ENCODE measurements at regions not wholly inside any gene's neighbourhood (a gene's known extent, or its start where the extent isn't known, plus 50 kb on each side); places are given as distances from the start of the nearest gene placed in this dataset.
A peak's percentile ranks its signal among the peaks of the same experiment; 100 is the strongest.

GRCh38 chr17:65283704-65284103 is 146.5 kb downstream of the RGS9 start:
- no peak overlapping the region for H3K4me3 ChIP-seq (ENCODE audit: low read length)
- no peak for DNase-seq (ENCODE audit: low read depth)
- TF ChIP-seq CTCF (conservative IDR thresholded peaks at IDR 0.05; ENCODE audit: low read length): no peak

- no peak for DNase-seq (ENCODE audit: low read depth)
- TF ChIP-seq CTCF (conservative IDR thresholded peaks at IDR 0.05; ENCODE audit: low read length): no peak
- no peak overlapping the region for H3K4me3 ChIP-seq (ENCODE audit: low read length)
Observed at GRCh38 chr17:65279456-65279855, 142.3 kb downstream of the RGS9 start.

- H3K4me3 ChIP-seq (ENCODE audit: low read length): no peak overlapping the region
- DNase-seq (ENCODE audit: low read depth): no peak
- no peak for TF ChIP-seq CTCF (conservative IDR thresholded peaks at IDR 0.05; ENCODE audit: low read length)
Observed at GRCh38 chr17:65278820-65279184, 141.6 kb downstream of the RGS9 start.

- TF ChIP-seq CTCF (conservative IDR thresholded peaks at IDR 0.05; ENCODE audit: low read length): peak; percentile 85
- DNase-seq (ENCODE audit: low read depth): peak; percentile 78
- H3K4me3 ChIP-seq (ENCODE audit: low read length): peak overlapping the region; percentile 29
Observed at GRCh38 chr17:65278050-65278819, 141.1 kb downstream of the RGS9 start.

GRCh38 chr17:65277576-65277975 is 140.4 kb downstream of the RGS9 start:
- peak; percentile 78 for DNase-seq (ENCODE audit: low read depth)
- no peak for TF ChIP-seq CTCF (conservative IDR thresholded peaks at IDR 0.05; ENCODE audit: low read length)
- H3K4me3 ChIP-seq (ENCODE audit: low read length): peak overlapping the region; percentile 35
